GM12801 (cell line): ENCODE measurements at regions not wholly inside any gene's neighbourhood (a gene's known extent, or its start where the extent isn't known, plus 50 kb on each side); places are given as distances from the start of the nearest gene placed in this dataset.

Source experiments
- CTCF ChIP-seq: IDR thresholded peaks from one replicate; pipeline ENCODE4 v1.5.1; 2011; ENCODE audit warnings: control low read depth; ENCODE audit not compliant: insufficient read length; ENCODE audit errors: extremely low read depth

- TF ChIP-seq CTCF, result no peak
Measured at GRCh38 chr1:88618331-88618730, 65.7 kb upstream of the PKN2 start.
